Gastroesophageal sphincter (tissue), 3 donors: ENCODE measurements at regions not wholly inside any gene's neighbourhood (a gene's known extent, or its start where the extent isn't known, plus 50 kb on each side); places are given as distances from the start of the nearest gene placed in this dataset.

Source experiments
- CTCF ChIP-seq, 4 experiments: fragments of 200-600 bp in 2 of 4; fragments of 450-650 bp in 2 of 4; sonication (generic) in 1 of 4; IDR thresholded peaks; one replicate each; pipeline ENCODE4 v1.5.1; 2017 to 2019; ENCODE audit warnings: antibody characterized with exemption in 4 of 4, mild to moderate bottlenecking in 2 of 4, moderate library complexity in 2 of 4
- EP300 ChIP-seq: sonication (generic); formaldehyde crosslinking; IDR thresholded peaks from one replicate; pipeline ENCODE4 v1.6.1; 2017; ENCODE audit warnings: antibody characterized with exemption, mild to moderate bottlenecking

GRCh38 chr15:66927201-66928077 lies 138.0 kb upstream of the SMAD3 start:
- TF ChIP-seq CTCF (IDR thresholded peaks at IDR 0.05) (no peak), EP300 (no peak)
